CD4-positive, alpha-beta memory T cell (primary cell): ENCODE measurements at regions not wholly inside any gene's neighbourhood (a gene's known extent, or its start where the extent isn't known, plus 50 kb on each side); places are given as distances from the start of the nearest gene placed in this dataset.

Experiments used
- CTCF ChIA-PET: fragments of 350-600 bp; sonication (Branson Sonifier 250); formaldehyde crosslinking; loops from one replicate; lab custom pipeline; 2021; ENCODE audit warnings: inconsistent platforms; ENCODE audit not compliant: partially characterized antibody; lab: Charles Lee
- POLR2A ChIA-PET: fragments of 350-600 bp; sonication (Branson Sonifier 250); formaldehyde crosslinking; loops from one replicate; lab custom pipeline; 2021; ENCODE audit not compliant: partially characterized antibody; lab: Charles Lee
- DNase-seq, 5 donors: peaks; one replicate each; pipeline versions ENCODE4 v3.0.0 to v3.0.0-alpha.2; 2020 to 2022; ENCODE audit warnings: mixed read lengths in 1 of 5
- H3K27ac ChIP-seq: one replicate; pipeline ENCODE4 v1.7.0; 2013; ENCODE audit warnings: low read depth, low read length
- H3K27me3 ChIP-seq: 2 replicates; pipeline ENCODE4 v1.7.0; 2013; ENCODE audit warnings: mild to moderate bottlenecking, low read length, moderate library complexity; ENCODE audit not compliant: insufficient read depth
- H3K36me3 ChIP-seq: 2 replicates; pipeline ENCODE4 v1.7.0; 2013; ENCODE audit warnings: mild to moderate bottlenecking, low read length, moderate library complexity; ENCODE audit not compliant: insufficient read depth
- H3K4me1 ChIP-seq: 2 replicates; pipeline ENCODE4 v1.7.0; 2013; ENCODE audit warnings: mild to moderate bottlenecking, low read length, moderate library complexity; ENCODE audit not compliant: insufficient read depth
- H3K4me3 ChIP-seq, 2 donors: one replicate each; pipeline ENCODE4 v1.7.0; 2013; ENCODE audit warnings: low read length in 2 of 2, mild to moderate bottlenecking in 1 of 2
- H3K9me3 ChIP-seq, 2 donors: one replicate each; pipeline ENCODE4 v1.7.0; 2013; ENCODE audit warnings: low read length in 2 of 2, control low read depth in 1 of 2; ENCODE audit not compliant: control insufficient read depth in 1 of 2
- H3K27ac Mint-ChIP-seq, 7 donors: one replicate each; pipeline ENCODE4 v1.8.0; 2020 to 2021; ENCODE audit warnings: mixed read lengths in 7 of 7, mild to moderate bottlenecking in 6 of 7, inconsistent platforms in 3 of 7, moderate library complexity in 3 of 7
- H3K27me3 Mint-ChIP-seq, 2 donors: one replicate each; pipeline ENCODE4 v1.8.0; 2020 to 2021; ENCODE audit warnings: mixed read lengths in 2 of 2
- H3K36me3 Mint-ChIP-seq, 2 donors: one replicate each; pipeline ENCODE4 v1.8.0; 2020 to 2021; ENCODE audit warnings: mixed read lengths in 2 of 2, inconsistent platforms in 1 of 2, mild to moderate bottlenecking in 1 of 2
- H3K4me1 Mint-ChIP-seq, 4 donors: one replicate each; pipeline ENCODE4 v1.8.0; 2020 to 2021; ENCODE audit warnings: mixed read lengths in 4 of 4, mild to moderate bottlenecking in 1 of 4
- H3K4me3 Mint-ChIP-seq, 8 donors: one replicate each; pipeline ENCODE4 v1.8.0; 2020 to 2021; ENCODE audit warnings: mixed read lengths in 8 of 8, mild to moderate bottlenecking in 7 of 8, moderate library complexity in 6 of 8, inconsistent platforms in 3 of 8
- H3K9me3 Mint-ChIP-seq, 8 donors: one replicate each; pipeline ENCODE4 v1.8.0; 2020 to 2021; ENCODE audit warnings: mixed read lengths in 8 of 8, mild to moderate bottlenecking in 5 of 8, inconsistent platforms in 3 of 8, moderate library complexity in 1 of 8
- intact Hi-C: fragments of 100-400 bp; cut with micrococcal nuclease; formaldehyde crosslinking; loops from one replicate; pipeline ENCODE4 v1.15.1; 2023

DNA sequence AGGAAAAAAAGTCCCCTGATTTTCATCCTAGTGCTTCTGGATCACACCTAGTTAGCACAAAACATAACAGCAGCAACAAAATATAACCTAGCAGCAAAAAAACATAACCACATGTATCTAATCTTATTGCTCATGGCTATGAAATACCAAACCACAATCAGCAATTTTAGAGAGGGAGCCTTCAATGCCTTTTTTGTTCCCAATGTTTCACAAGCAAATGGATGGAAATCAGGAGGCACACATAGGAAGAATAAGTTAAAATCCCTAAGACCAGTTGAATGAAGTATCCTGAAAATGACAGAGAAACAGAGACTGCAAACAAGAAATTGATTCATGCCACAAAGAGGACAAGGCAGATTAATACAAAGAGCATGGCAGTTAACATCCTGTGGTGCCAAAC lies 361.6 kb downstream of the GPM6A start:
- Histone ChIP-seq H3K9me3 (no peaks in the 10 kb centered on the region), H3K4me1 (no peaks in the 10 kb centered on the region), H3K36me3 (no peaks in the 10 kb centered on the region), H3K27me3 (no peaks in the 10 kb centered on the region), H3K27ac (no peak overlapping the region), H3K4me3 (no peak overlapping the region)
- ChIA-PET POLR2A (no interaction called here), CTCF (no interaction called here)
- Mint-ChIP-seq H3K9me3 (peaks cover 0 to 9% (median 7%) of the 10 kb centered on the region in 8 donors), H3K4me3 (no peak overlapping the region), H3K27ac (no peak overlapping the region), H3K27me3 (no peaks in the 10 kb centered on the region), H3K4me1 (no peaks in the 10 kb centered on the region), H3K36me3 (no peaks in the 10 kb centered on the region)
- DNase-seq, result no peak
- intact Hi-C loops, result no loop called here

- no peak overlapping the region for H3K27ac Mint-ChIP-seq
- Histone ChIP-seq H3K36me3 (no peaks in the 10 kb centered on the region), H3K27me3 (no peaks in the 10 kb centered on the region), H3K4me1 (no peaks in the 10 kb centered on the region), H3K27ac (no peak overlapping the region), H3K4me3 (no peak overlapping the region), H3K9me3 (no peaks in the 10 kb centered on the region)
- no peaks in the 10 kb centered on the region for H3K4me1 Mint-ChIP-seq
- intact Hi-C loops, result no loop called here
- ChIA-PET POLR2A (no interaction called here), CTCF (no interaction called here)
- H3K27me3 Mint-ChIP-seq, result no peaks in the 10 kb centered on the region
- peaks cover 0 to 9% (median 7%) of the 10 kb centered on the region in 8 donors for H3K9me3 Mint-ChIP-seq
- no peak overlapping the region for H3K4me3 Mint-ChIP-seq
- DNase-seq, result no peak
- H3K36me3 Mint-ChIP-seq, result no peaks in the 10 kb centered on the region
Observed at GRCh38 chr4:175451238-175451965, 360.7 kb downstream of the GPM6A start.

GRCh38 chr4:175453456-175453855 lies 358.6 kb downstream of the GPM6A start:
- DNase-seq, result no peak
- Histone ChIP-seq H3K27me3 (no peaks in the 10 kb centered on the region), H3K36me3 (no peaks in the 10 kb centered on the region), H3K4me3 (no peak overlapping the region), H3K9me3 (no peaks in the 10 kb centered on the region), H3K4me1 (no peaks in the 10 kb centered on the region), H3K27ac (no peak overlapping the region)
- peak overlapping the region in 1 of 7 donors; percentile 11 for H3K27ac Mint-ChIP-seq
- H3K27me3 Mint-ChIP-seq, result no peaks in the 10 kb centered on the region
- peaks cover 0 to 9% (median 7%) of the 10 kb centered on the region in 8 donors for H3K9me3 Mint-ChIP-seq
- ChIA-PET CTCF (no interaction called here), POLR2A (no interaction called here)
- intact Hi-C loops, result no loop called here
- no peaks in the 10 kb centered on the region for H3K36me3 Mint-ChIP-seq
- no peaks in the 10 kb centered on the region for H3K4me1 Mint-ChIP-seq
- no peak overlapping the region for H3K4me3 Mint-ChIP-seq

DNA sequence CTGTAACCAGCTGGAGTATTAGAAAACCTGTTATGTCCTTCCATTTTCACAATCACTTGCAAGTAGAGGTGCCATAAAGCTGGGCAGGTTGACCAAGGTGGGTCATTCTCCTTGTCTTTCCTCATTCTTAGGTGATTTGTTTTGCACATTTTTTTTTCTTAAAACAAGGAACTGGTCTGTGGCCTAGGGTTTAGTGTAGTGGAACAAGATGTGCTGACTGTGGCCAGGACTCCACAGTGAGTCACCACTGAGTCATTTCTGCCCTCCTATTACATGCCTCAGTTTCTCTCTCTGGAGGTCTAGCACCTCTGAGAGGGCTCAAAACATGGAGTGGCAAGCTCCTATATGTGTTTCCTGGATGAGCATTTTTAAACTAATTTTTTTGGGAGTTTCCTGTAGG lies 355.9 kb downstream of the GPM6A start:
- intact Hi-C loops, result no loop called here
- DNase-seq, result no peak
- Histone ChIP-seq H3K4me1 (no peaks in the 10 kb centered on the region), H3K27me3 (no peaks in the 10 kb centered on the region), H3K4me3 (no peak overlapping the region), H3K27ac (no peak overlapping the region), H3K9me3 (no peaks in the 10 kb centered on the region), H3K36me3 (no peaks in the 10 kb centered on the region)
- H3K9me3 Mint-ChIP-seq, result peaks cover 0 to 7% (median 2%) of the 10 kb centered on the region in 8 donors
- H3K36me3 Mint-ChIP-seq, result no peaks in the 10 kb centered on the region
- no peak overlapping the region for H3K27ac Mint-ChIP-seq
- no peak overlapping the region for H3K4me3 Mint-ChIP-seq
- no peaks in the 10 kb centered on the region for H3K4me1 Mint-ChIP-seq
- POLR2A ChIA-PET, result no interaction called here
- H3K27me3 Mint-ChIP-seq, result no peaks in the 10 kb centered on the region
- CTCF ChIA-PET, result no interaction called here

GRCh38 chr4:175457956-175458355 lies 354.1 kb downstream of the GPM6A start:
- DNase-seq, result no peak
- Mint-ChIP-seq H3K9me3 (peaks cover 0 to 6% (median under 1%) of the 10 kb centered on the region in 8 donors), H3K27me3 (no peaks in the 10 kb centered on the region), H3K36me3 (no peaks in the 10 kb centered on the region), H3K4me3 (no peak overlapping the region), H3K27ac (no peak overlapping the region), H3K4me1 (no peaks in the 10 kb centered on the region)
- intact Hi-C loops, result no loop called here
- Histone ChIP-seq H3K27ac (no peak overlapping the region), H3K4me3 (no peak overlapping the region), H3K27me3 (no peaks in the 10 kb centered on the region), H3K9me3 (no peaks in the 10 kb centered on the region), H3K4me1 (no peaks in the 10 kb centered on the region), H3K36me3 (no peaks in the 10 kb centered on the region)
- ChIA-PET CTCF (no interaction called here), POLR2A (no interaction called here)

- no peaks in the 10 kb centered on the region for H3K4me1 Mint-ChIP-seq
- CTCF ChIA-PET, result no interaction called here
- H3K27me3 Mint-ChIP-seq, result no peaks in the 10 kb centered on the region
- H3K4me3 Mint-ChIP-seq, result no peak overlapping the region
- no peak overlapping the region for H3K27ac Mint-ChIP-seq
- no peaks in the 10 kb centered on the region for H3K36me3 ChIP-seq
- intact Hi-C loops, result no loop called here
- DNase-seq, result no peak
- H3K27me3 ChIP-seq, result no peaks in the 10 kb centered on the region
- no peak overlapping the region for H3K4me3 ChIP-seq
- no peaks in the 10 kb centered on the region for H3K36me3 Mint-ChIP-seq
- POLR2A ChIA-PET, result no interaction called here
- no peak overlapping the region for H3K27ac ChIP-seq
- peaks cover 0 to 6% (median 0%) of the 10 kb centered on the region in 8 donors for H3K9me3 Mint-ChIP-seq
- H3K4me1 ChIP-seq, result no peaks in the 10 kb centered on the region
- H3K9me3 ChIP-seq, result no peaks in the 10 kb centered on the region
Observed at GRCh38 chr4:175459571-175459970, 352.5 kb downstream of the GPM6A start.

GRCh38 chr4:175460414-175460813 lies 351.6 kb downstream of the GPM6A start:
- DNase-seq, result no peak
- CTCF ChIA-PET, result no interaction called here

More at GRCh38 chr4:175460414-175460813, 351.6 kb downstream of the GPM6A start:
- Histone ChIP-seq H3K4me3 (no peak overlapping the region), H3K36me3 (no peaks in the 10 kb centered on the region), H3K4me1 (no peaks in the 10 kb centered on the region), H3K27ac (no peak overlapping the region), H3K9me3 (no peaks in the 10 kb centered on the region), H3K27me3 (no peaks in the 10 kb centered on the region)
- Mint-ChIP-seq H3K4me1 (no peaks in the 10 kb centered on the region), H3K4me3 (no peak overlapping the region), H3K9me3 (peaks cover 0 to 6% (median under 1%) of the 10 kb centered on the region in 8 donors), H3K36me3 (no peaks in the 10 kb centered on the region), H3K27ac (no peak overlapping the region), H3K27me3 (no peaks in the 10 kb centered on the region)
- intact Hi-C loops, result no loop called here
- POLR2A ChIA-PET, result no interaction called here
